Fibroblast of the conjunctiva (primary cell): ENCODE measurements at regions not wholly inside any gene's neighbourhood (a gene's known extent, or its start where the extent isn't known, plus 50 kb on each side); places are given as distances from the start of the nearest gene placed in this dataset.

Experiments
- DNase-seq: peaks from one replicate; pipeline ENCODE4 v3.0.0-alpha.2; 2010; ENCODE audit warnings: low read depth

GRCh38 chr10:78162853-78163252, 129.2 kb downstream of the RPS24 start:
- no peak for DNase-seq

GRCh38 chr10:78164702-78165101, 131.0 kb downstream of the RPS24 start:
- DNase-seq: no peak

GRCh38 chr10:78165172-78165571, 131.5 kb downstream of the RPS24 start:
- DNase-seq: no peak

- DNase-seq: no peak
These were observed 132.0 kb downstream of the RPS24 start for GRCh38 chr10:78165617-78166016.

- DNase-seq: no peak
These were observed 132.6 kb downstream of the RPS24 start for GRCh38 chr10:78166261-78166660.

- no peak for DNase-seq
These were observed 135.6 kb downstream of the RPS24 start for GRCh38 chr10:78169214-78169613.

- no peak for DNase-seq
These were observed 136.4 kb downstream of the RPS24 start for GRCh38 chr10:78170026-78170475.

- DNase-seq: no peak
These were observed 138.2 kb downstream of the RPS24 start for GRCh38 chr10:78171633-78172400.

GRCh38 chr10:78173360-78174015, 139.8 kb downstream of the RPS24 start:
- DNase-seq: no peak

- DNase-seq: no peak
These were observed 141.9 kb downstream of the RPS24 start for GRCh38 chr10:78175444-78176015.

- DNase-seq: no peak
These were observed 143.0 kb downstream of the RPS24 start for GRCh38 chr10:78176320-78177317.

GRCh38 chr10:78177491-78178185, 144.0 kb downstream of the RPS24 start:
- DNase-seq: no peak

GRCh38 chr10:78178397-78178796, 144.7 kb downstream of the RPS24 start:
- DNase-seq: no peak

GRCh38 chr10:78178940-78179339, 145.3 kb downstream of the RPS24 start:
- DNase-seq: no peak

GRCh38 chr10:78179886-78180705, 146.4 kb downstream of the RPS24 start:
- no peak for DNase-seq

- no peak for DNase-seq
These were observed 147.9 kb downstream of the RPS24 start for GRCh38 chr10:78181381-78182055.

GRCh38 chr10:78182841-78183240, 149.2 kb downstream of the RPS24 start:
- no peak for DNase-seq

GRCh38 chr10:78184851-78185692, 151.4 kb downstream of the RPS24 start:
- DNase-seq: no peak

- no peak for DNase-seq
These were observed 152.0 kb downstream of the RPS24 start for GRCh38 chr10:78185693-78186055.
